ENCODE measurements at regions not wholly inside any gene's neighbourhood (a gene's known extent, or its start where the extent isn't known, plus 50 kb on each side); places are given as distances from the start of the nearest gene placed in this dataset.

DNA sequence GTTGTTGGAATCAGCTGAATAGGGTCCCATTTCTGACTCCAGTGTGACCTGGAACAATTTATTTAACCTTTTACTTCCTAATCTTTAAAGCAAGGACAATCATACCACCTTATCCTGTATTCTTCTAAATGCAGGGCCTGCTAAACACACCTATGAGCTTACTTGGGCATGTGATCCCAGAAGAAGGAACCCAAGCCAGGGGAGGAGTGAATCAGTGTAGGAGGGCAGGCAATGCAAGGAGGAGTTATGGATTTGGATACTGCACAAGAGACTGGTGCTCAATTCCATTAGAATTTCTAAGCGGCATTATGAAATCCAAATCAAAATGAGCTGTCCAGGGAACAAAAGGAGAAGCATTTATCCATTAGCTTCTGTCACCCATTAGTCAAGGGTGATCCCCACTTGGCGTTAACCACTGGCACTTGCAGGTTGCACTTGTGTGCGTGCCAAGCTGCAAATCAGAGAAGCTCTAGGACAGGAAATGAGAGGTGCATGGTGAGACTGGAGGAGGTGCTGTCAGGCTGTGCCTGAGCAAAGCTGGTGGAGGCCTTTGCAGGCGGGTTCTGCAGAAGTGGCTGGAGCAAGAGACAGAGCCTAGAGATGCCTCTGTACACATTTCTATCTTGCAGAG lies 297.2 kb upstream of the PLXNA2 start:
- DNase-seq (ENCODE audit: low read depth), result no peak

DNA sequence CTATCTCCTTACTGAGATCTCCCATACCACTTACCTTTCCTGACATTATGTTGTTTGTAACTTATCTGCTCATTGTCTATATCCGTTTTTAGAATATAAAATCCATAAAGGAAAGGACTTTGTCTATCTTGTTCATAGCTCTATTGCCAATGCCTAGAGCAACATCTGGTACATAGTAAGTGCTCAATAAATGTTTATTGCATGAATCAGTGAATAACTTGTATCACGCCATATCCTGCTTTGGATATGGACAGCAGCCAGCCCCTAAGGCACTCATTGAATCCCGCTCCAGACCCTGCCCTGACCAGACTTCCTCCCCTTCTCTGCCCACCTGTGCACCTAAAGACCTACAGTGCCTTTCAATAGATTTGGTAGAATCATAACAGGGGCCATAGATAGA lies 298.1 kb upstream of the PLXNA2 start:
- no peak for DNase-seq (ENCODE audit: low read depth)

DNA sequence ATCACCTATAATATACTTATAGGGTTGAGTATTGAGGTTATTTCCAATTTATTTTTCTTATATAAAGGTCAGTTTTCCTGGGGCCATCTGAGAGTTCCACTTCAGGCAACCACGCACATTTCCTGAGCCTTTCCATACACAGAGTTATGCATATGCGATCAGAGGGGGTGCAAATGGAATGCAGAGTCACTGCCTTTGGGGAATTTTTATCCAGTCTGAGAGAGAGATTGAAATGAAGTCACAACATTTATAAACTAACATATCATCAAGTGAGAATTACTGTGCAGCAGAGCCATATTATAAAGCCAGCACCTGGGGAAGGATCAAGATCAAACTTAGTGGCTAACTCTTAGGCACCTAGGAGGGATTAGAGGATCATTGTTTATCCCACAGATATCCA lies 299.9 kb upstream of the PLXNA2 start:
- no peak for DNase-seq (ENCODE audit: low read depth)

DNA sequence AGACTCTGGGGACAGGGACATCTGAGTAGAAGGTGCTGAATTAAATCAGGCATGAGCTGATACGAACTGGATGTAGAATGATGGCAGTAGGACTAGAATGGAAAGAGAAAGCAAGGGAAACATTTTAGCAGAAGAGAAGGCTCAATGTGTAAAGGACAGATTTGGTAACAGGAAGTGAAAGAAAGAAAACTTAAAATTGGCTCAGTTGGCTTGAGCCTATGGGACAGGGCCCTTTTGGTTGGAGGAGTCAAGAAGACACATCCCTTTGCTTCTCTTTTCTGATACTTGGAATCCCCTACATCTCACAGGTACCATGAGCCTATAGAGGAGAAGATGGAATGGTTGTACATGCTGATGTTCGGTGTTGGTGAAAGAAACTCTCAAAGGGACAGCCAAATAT lies 300.6 kb upstream of the PLXNA2 start:
- DNase-seq (ENCODE audit: low read depth), result no peak

DNA sequence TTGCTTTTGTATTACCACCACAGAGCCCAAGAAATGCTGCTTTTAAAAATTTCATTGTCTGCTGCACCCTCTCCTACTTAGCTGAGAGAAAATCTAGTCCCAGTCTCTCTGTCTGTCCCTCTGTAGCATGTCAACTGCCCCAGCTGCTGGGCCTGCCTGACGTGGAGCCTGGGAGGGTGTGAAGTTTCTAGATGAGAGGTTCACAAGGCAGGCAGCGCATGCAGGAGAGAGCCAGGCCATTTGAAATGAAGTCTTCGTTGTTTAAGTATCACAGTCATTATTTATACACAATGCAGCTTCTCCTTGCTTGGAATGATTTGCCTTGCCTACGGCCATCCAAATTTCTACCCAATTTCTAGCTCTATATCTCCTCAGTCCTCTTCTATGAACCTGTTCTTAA lies 306.8 kb upstream of the PLXNA2 start:
- DNase-seq (ENCODE audit: low read depth), result no peak

DNA sequence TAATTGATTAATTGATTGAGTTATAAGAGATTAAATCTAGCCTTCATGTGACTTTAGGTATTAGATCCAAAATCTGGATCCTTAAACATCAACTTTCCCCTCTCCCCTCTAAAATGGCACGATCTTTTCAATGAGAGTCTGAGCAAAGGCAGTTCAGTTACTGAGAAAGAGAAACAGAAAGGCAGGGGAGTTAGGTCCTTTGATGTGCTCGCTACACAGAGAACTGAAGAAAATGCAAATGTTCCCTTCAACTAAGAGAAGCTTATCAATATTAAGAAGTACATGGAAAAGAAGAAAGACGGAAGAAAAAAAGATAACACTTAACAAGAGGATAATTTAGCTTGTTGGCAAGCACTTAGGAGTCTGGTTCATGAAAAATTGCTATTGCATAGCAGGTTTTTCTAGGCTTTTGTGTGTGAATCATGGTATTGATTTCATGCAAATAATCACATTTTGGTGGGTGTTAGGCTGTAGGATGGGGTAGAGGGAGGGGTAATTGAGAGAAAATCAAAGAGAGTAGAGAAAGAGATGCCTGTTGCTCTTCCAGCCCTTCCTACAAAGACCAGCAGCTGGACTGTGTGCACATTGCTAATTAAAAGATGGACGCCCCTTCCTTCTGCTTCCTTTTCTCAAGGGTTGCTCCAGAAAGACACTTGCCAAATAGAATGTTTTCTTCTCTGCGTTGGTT lies 307.6 kb upstream of the PLXNA2 start:
- DNase-seq (ENCODE audit: low read depth), result no peak

DNA sequence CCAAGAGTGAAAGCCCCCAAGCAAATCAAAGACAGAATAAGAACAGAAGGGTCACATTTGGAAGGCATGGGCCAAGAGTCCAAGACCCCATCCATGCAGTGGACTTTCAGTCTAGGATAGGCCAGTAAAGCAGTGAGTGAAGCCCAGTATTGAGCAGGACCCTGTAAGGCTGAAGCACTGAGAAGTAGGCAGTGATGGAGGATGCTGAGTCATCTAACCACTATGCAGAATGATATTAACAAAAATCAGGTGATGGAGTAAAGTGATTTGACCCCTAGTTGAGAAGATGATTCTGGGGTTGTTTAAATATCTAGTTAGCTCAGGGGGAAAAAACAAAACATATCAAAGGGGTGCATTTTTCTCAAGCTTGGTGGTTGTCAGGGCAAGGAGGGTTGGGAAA lies 308.7 kb upstream of the PLXNA2 start:
- DNase-seq (ENCODE audit: low read depth), result no peak

DNA sequence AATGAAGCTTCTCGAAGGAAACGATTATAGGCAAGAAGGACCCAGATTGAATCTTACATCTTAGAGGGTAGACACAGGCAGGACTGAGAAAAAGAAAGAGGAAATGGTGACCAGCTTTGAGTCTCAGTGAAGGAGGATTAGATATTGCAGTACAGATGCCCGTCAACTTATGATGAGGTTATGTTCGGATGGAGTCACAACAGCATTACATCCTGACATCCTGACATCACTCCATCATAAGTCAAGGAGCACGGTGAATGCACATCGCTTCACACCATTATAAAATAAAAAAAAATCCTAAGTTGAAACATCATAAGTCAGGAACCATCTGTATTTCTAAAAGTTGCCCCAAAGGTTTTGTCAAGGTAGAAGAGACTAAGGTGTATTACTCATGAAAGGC lies 312.3 kb upstream of the PLXNA2 start:
- no peak for DNase-seq (ENCODE audit: low read depth)

DNA sequence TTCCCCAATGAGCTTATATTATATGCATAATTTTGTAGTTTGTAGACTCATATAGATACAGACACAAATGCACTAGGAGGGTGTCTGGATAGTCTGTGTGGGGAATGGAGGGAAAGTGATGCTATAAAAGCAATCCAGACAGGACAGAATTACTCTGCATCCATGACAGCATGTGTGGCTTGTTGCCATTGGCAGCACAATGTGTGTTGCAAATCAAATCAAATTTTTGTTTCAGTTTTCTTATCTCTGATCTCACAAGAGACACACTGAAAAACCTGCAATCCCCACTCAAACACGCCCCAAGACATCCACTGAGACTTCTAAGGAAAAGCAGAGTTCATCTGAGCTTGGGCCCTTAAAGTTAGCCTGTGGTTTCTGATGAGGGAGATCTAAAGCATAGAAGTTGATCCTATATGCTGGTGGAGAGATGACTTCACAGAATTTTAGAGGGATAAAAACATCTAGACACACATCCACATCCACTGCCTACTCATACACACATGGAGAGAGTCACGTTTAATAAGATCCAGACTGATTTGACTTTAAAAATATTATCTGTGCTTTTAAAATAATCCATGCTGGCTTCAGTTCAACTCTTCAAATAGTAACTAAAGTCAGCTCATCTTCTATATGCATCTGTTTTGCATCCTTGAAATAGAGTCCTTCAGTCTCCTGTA lies 313.0 kb upstream of the PLXNA2 start:
- no peak for DNase-seq (ENCODE audit: low read depth)

DNA sequence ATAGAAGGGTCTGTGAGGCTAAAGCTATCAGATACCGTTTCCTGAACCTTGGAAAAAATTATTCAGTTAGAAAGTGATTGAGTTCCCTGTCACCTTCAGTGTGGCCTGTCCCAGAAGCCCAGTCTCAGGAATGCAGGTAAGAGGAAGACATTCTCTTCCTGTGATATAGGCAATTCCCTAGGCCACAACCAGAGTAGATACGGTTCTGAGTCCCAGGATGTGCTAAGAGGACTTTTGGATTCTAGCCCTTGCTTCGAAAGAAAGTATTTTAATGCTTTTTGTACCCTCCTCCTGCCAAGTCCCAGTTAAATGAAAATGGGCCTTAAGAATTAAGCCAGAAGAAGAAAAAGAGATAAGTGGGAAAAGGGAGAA lies 313.5 kb upstream of the PLXNA2 start:
- no peak for DNase-seq (ENCODE audit: low read depth)

DNA sequence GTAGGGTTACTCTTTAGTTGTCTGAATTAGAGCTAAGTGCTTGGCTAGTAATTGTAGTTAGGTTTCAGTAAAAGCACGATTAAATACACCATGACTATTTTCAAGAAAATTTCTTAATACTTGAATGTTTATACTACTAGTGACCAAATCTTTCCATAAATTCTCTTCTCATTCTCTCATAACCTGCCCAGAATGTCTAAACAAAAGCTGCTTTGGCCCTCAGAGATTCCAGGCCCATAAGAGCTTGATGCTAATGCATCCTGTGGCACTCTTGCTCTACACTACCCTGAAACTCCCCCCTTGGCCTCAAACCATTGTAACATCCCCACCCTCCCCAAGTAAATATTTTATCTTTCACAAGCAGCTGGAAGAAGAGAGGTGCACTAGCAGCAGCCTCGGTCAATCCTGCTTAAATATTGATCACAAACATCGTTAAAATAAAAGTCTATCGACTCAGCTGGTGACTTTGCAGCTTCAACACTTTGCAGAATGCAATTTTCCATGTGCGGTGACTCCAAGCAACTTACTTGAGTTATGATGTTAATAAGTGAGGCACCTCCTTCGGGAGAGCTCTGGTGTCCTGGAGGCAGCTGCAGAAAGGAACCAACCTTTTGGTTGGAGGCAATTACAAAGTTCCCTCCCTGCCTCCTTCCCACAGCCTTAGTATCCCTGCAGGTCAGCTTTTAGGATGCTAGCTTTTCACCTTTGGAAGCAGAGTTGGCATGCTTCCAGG lies 315.6 kb upstream of the PLXNA2 start:
- no peak for DNase-seq (ENCODE audit: low read depth)

DNA sequence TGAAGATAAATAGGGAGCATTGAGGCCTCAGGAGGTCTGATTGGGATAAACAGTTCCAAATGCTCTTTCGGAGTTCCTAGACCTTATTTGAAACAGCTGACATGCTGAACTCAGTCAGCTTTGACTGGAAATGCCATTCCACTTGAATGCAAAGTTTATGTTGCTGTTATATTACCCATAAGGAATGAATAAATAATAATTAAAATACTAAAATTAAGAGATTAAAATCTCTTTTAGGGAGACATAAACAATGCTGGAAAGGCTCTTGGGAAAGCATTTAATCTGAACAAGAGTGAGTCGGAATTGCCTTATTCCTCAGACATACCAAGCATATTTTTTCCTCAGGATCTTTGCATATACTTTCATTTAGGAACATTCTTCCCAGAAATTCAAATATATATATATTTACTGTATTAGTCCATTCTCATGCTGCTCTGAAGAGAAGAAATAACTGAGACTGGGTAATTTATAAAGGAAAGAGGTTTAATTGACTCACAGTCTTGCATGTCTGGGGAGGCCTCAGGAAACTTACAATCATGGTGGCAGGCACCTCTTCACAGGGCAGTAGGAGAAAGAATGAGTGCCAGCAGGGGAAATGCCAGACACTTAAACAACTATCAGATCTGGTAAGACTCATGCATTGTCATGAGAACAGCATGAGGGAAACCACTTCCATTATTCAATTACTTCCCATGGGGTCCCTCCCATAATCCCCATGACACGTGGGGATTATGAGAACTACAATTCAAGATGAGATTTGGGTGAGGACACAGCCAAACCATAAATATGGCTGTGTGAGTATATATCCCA lies 318.2 kb upstream of the PLXNA2 start:
- no peak for DNase-seq (ENCODE audit: low read depth)

DNA sequence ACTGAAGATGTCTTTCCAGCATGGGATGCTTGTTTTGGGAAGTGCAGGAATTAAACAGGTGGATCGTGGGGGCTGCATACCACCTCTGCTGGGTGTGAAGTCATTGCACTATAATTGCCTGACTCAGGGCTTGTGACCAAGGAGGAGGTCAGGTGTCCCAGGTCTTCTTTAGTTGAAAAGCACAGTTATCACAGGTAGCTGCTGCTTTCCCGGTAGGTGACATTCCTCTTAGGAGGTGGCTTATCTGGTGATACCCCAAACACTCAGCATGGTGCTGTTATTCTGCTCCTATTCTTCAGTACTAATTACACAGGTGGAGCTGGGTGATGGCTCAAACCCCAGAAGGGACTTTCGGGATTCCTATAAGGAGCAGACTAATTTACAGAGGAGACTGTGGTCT lies 320.3 kb upstream of the PLXNA2 start:
- DNase-seq (ENCODE audit: low read depth), result no peak

DNA sequence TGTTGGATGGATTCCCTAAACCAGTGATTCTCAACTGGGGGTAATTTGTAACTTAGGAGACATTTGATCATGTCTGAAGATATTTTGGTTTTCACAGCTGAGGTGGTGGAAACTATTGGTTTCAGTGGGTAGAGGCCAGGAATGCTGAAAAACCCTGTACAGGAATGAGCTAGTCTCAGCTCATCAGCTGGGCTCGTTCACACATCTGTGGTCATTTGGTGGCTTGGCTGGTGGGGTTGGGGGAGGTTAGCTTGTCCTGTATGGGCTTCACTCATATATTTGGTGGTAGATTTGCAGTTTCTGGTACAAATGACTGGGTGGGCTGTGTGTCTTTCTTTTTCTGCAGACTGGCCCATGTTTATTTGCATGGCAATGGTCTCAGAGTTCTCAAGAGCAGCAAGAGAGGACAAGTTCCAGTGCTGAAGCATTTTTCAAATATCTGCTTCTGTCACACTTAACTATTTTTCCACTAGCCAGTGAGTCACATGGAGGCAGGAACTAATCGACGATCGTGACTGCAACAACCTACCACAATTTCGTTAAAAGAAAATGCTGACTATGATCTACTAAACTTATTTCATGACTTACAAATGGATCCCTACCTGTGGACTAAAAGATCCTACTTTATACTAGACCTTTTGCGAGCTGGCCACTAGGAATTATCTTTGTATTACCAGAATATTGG lies 321.7 kb upstream of the PLXNA2 start:
- no peak for DNase-seq (ENCODE audit: low read depth)

DNA sequence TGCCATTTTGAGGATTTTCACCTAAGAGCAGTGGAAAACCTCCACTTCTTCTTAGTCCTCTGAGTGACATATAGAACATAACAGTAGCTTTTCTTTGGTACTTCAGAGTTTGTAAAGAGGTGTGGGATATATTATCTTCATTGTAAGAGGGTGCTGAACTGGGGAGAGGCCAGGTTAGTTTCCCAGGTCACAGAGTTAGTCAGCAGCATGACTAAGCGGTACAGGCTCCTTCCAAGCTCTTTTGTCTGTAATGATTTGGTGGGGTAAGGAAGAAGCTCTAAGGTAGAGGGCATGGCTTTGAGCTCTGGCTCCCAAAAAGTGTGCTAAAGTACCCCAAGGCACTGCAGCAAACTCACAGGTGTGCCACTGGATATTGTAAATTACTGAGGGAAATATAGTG lies 325.0 kb upstream of the PLXNA2 start:
- DNase-seq (ENCODE audit: low read depth), result no peak

DNA sequence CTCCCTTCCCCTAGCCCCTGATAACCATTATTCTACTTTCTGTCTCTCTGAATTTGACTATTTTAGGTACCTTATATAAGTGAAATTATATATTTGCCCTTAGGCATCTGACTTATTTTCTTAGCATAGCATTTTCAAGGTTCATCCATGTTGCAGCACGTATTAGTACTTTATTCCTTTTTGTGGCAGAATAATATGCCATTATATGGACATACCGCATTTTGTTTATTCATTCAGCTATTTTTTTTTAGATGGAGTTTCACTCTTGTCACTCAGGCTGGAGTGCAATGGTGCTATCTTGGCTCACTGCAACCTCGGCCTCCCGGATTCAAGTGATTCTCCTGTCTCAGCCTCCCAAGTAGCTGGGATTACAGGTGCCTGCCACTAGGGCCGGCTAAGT lies 326.2 kb upstream of the PLXNA2 start:
- no peak for DNase-seq (ENCODE audit: low read depth)

DNA sequence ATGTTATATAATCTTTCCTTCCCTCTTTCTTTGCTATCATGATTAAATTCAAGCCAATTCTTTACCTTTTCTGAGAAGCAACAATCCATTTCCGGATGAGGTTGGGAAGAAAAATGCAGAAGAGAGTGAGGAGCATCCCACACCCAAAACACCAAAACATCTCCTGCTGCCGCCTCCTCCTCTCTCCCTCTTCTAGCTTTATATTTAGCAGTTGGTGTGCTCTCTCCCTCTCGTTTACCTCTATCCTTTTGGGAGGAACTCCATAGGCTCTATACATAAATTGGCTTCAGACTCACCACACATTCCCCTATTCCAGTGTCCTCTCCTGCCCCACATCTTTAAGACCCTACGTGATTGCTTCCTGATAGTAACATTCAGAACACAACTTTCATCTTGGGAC lies 332.2 kb upstream of the PLXNA2 start:
- DNase-seq (ENCODE audit: low read depth), result no peak

DNA sequence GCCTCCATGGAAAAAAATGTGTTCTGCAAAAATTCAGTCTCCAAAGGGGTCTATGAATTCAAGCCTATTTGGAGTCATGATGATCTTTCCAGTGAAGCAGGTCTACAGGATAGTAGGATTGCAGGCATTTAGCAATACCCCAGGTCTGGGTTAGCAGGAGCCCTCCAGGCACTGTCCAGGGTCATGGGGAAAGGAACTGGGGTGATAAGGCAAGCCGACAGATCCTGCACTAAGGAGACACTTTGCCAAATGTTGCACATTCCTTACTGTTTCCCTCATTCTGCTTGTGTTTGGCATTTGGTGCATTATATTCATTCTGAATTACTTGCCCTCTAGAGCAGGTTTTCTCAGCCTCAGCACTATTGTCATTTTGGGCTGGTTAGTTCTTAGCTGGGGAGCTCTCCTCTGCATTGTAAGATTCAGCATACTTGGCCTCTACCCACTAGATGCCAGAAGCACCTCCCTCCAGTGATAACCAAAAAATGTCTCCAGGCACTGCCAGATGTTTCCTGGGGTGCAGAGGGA lies 333.3 kb upstream of the PLXNA2 start:
- no peak for DNase-seq (ENCODE audit: low read depth)

DNA sequence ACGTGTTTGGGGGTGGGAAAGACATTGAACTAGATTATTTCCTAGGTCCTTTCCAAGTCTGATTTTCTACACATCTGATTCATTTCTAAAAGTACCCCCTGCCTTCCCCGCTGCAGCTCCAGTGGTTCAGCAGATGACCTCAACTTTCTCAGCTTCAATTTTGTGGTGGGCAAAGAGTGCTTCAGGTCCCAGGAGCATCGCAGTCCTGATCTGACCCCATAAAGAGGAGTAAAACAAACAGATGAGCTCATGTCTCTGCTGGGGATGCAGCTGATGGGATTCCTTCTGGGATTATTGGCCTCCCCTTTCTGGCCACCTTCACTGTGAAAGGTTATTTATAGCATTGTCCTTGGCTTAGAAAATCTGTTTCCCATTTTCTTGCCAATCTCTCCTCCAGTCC lies 337.0 kb upstream of the PLXNA2 start:
- DNase-seq (ENCODE audit: low read depth), result no peak

DNA sequence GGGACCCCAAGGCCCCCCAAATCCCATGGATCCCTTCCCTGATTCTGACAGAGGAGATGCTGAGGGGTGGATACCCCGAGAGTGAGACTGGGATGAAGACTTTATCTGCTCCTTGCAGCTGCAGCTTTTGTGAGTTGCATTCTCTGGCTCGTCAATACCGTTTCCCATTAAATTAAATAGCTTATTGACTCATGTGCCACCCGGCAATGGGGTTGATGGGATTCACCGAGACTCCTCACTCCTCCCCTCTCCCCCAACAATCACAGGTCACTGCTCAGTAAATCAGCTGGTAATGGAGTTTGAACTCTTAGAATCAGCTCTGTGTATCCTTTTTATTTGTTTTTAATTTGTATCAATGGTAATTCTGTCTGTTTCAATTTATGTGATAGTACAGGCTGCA lies 337.5 kb upstream of the PLXNA2 start:
- DNase-seq (ENCODE audit: low read depth), result no peak

DNA sequence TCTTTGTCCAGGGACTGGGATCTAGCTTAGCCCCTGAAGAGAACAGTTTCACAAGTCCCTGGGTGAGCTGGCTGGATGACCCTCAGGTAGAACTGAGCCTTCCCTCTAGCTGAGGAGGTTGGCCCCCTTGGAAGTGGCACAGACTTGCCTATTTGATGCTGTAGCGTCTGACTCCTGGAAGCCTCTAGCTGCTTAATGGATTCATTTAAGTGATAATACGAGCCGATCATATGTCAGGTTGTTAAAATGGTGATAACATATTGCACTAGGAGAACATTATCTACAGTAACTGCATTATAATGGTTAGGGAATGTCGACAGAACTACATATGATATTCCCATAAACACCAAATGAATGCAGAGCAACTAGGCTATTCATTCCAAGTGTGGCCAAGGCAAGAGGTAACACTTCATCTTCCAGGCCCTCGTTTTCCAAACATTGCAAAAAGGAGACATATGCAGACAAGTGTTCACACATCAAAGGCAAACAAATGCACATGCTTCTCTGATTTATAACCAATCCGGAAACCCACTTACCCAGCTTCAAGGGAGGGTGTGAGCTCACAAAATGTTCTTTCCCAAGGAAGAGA lies 340.1 kb upstream of the PLXNA2 start:
- DNase-seq (ENCODE audit: low read depth), result no peak
